ENCODE measurements at regions not wholly inside any gene's neighbourhood (a gene's known extent, or its start where the extent isn't known, plus 50 kb on each side); places are given as distances from the start of the nearest gene placed in this dataset.

GRCh38 chr2:78766459-78766858 is 259.0 kb upstream of the REG3G start:
- DNase-seq (ENCODE audit: low read depth, low spot score): no peak
- POLR2A ChIA-PET: no interaction called here
- CTCF ChIA-PET: no interaction called here
- TF ChIP-seq CTCF (IDR thresholded peaks at IDR 0.05; ENCODE audit: insufficient read depth, low read length, missing control alignments): no peak
- no peak overlapping the region for H3K4me3 ChIP-seq (ENCODE audit: low read depth, low read length)

DNA sequence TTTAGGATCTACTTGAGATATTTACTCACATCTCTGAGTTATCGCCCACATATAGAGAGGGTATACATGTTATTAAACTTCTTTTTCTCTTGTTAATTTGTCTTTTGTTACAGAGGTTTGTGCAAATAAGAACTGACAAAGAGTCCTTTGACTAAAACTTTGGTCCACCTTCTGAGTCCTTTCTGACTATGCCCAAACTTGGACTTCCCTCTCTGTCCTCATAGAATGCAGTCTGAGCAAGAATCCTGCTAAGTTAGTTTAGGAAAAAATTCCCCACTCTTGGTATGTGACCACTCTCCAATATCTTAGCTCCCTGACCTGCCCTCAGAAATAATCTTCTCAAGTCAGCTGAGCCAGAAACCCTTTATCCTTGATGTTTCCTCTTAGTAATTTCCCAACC is 257.5 kb upstream of the REG3G start:
- no peak for TF ChIP-seq CTCF (IDR thresholded peaks at IDR 0.05; ENCODE audit: insufficient read depth, low read length, missing control alignments)
- POLR2A ChIA-PET: no interaction called here
- H3K4me3 ChIP-seq (ENCODE audit: low read depth, low read length): no peak overlapping the region
- CTCF ChIA-PET: no interaction called here
- no peak for DNase-seq (ENCODE audit: low read depth, low spot score)

DNA sequence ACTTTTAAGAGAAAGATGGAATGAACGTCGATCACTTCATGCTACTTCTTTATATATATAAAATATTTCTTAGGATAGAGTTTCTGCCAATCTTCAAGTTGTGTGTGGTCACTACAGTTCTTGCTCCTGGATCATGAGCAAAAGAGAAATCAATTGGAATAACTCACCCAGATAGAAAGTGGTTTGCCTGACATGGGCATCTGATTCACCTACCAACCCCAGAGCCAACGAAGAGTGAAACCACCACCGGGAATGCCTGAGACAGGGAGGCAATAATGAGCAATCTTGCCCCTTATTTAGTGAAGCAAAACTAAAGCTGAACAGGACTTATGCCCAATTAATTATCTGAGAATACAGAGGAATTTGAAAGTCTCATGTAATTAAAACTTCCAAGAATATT is 250.2 kb upstream of the REG3G start:
- no peak for TF ChIP-seq CTCF (IDR thresholded peaks at IDR 0.05; ENCODE audit: insufficient read depth, low read length, missing control alignments)
- no peak overlapping the region for H3K4me3 ChIP-seq (ENCODE audit: low read depth, low read length)
- POLR2A ChIA-PET: no interaction called here
- DNase-seq (ENCODE audit: low read depth, low spot score): no peak
- CTCF ChIA-PET: no interaction called here

DNA sequence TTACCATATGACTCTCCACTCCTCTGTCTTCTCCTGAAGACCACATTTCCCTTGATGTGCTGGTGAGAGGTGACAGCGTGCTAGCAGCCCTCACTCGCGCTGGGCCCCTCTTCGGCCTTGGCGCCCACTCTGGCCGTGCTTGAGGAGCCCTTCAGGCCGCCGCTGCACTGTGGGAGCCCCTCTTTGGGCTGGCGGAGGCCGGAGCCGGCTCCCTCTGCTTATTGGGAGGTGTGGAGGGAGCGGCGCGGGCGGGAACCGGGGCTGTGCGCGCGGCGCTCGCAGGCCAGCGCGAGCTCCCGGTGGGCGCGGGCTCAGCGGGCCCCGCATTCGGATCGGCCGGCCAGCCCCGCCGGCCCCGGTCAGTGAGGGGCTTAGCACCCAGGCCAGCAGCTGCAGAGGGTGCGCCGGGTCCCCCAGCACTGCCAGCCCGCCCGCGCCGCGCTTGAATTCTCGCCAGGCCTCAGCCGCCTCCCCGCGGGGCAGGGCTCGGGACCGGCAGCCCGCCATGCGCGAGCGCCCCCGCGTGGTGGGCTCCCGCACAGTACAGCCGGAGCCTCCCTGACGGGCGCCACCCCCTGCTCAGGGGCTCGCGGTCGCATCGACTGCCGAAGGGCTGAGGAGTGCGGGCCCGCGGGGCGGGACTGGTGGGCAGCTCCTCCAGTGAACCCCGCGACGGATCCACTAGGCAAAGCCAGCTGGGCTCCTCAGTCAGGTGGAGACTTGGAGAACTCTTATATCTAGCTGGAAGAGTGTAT is 246.6 kb upstream of the REG3G start:
- ChIA-PET CTCF (no interaction called here), POLR2A (no interaction called here)
- no peak for TF ChIP-seq CTCF (IDR thresholded peaks at IDR 0.05; ENCODE audit: insufficient read depth, low read length, missing control alignments)
- no peak for DNase-seq (ENCODE audit: low read depth, low spot score)
- no peak overlapping the region for H3K4me3 ChIP-seq (ENCODE audit: low read depth, low read length)

- ChIA-PET CTCF (no interaction called here), POLR2A (no interaction called here)
- TF ChIP-seq CTCF (IDR thresholded peaks at IDR 0.05; ENCODE audit: insufficient read depth, low read length, missing control alignments): no peak
- no peak for DNase-seq (ENCODE audit: low read depth, low spot score)
- no peak overlapping the region for H3K4me3 ChIP-seq (ENCODE audit: low read depth, low read length)
These were observed 245.7 kb upstream of the REG3G start for GRCh38 chr2:78779761-78780160.

GRCh38 chr2:78780256-78780655 is 245.2 kb upstream of the REG3G start:
- no peak for TF ChIP-seq CTCF (IDR thresholded peaks at IDR 0.05; ENCODE audit: insufficient read depth, low read length, missing control alignments)
- POLR2A ChIA-PET: no interaction called here
- DNase-seq (ENCODE audit: low read depth, low spot score): no peak
- CTCF ChIA-PET: no interaction called here
- H3K4me3 ChIP-seq (ENCODE audit: low read depth, low read length): no peak overlapping the region
